Panc1 (cell line): ENCODE measurements at regions not wholly inside any gene's neighbourhood (a gene's known extent, or its start where the extent isn't known, plus 50 kb on each side); places are given as distances from the start of the nearest gene placed in this dataset.

Experiments
- CTCF ChIP-seq: fragments of 450-650 bp; IDR thresholded peaks from 2 replicates; pipeline ENCODE4 v1.5.1; 2017; ENCODE audit warnings: mild to moderate bottlenecking
- POLR2AphosphoS5 ChIP-seq: IDR thresholded peaks from 2 replicates; pipeline ENCODE4 v1.6.1; 2012; ENCODE audit warnings: mild to moderate bottlenecking, low read depth, low read length, moderate library complexity
- SIN3A ChIP-seq: IDR thresholded peaks from 2 replicates; pipeline ENCODE4 v1.6.1; 2012; ENCODE audit warnings: low read depth, mild to moderate bottlenecking, low read length, moderate library complexity, borderline replicate concordance; ENCODE audit not compliant: insufficient read depth
- TCF7L2 ChIP-seq: IDR thresholded peaks from 2 replicates; pipeline ENCODE4 v1.6.1; 2011; ENCODE audit warnings: mild to moderate bottlenecking, low read depth, low read length, inconsistent platforms

- no peak for TF ChIP-seq POLR2AphosphoS5
- TF ChIP-seq CTCF = no peak
- TF ChIP-seq SIN3A = no peak
- no peak for TF ChIP-seq TCF7L2
Measured at GRCh38 chr1:193625255-193625654, 438.8 kb upstream of the B3GALT2 start.
